Head of caudate nucleus (tissue), 42 donors: ENCODE measurements at regions not wholly inside any gene's neighbourhood (a gene's known extent, or its start where the extent isn't known, plus 50 kb on each side); places are given as distances from the start of the nearest gene placed in this dataset.
A peak's percentile ranks its signal among the peaks of the same experiment; 100 is the strongest.
"Not testable (repeated sequence)": the region's sequence is repeated elsewhere in the genome, so short reads cannot be mapped to it uniquely, and the experiment has no call there.

Experiments
- DNase-seq, 42 donors: peaks; one replicate each; pipeline versions ENCODE4 v3.0.0 to v3.0.0-alpha.2; 2020 to 2021; ENCODE audit warnings: mixed read lengths in 7 of 42
- intact Hi-C: fragments of 100-400 bp; cut with DNase I; formaldehyde crosslinking; loops from one replicate; pipeline ENCODE4 v1.15.0; 2022

DNA sequence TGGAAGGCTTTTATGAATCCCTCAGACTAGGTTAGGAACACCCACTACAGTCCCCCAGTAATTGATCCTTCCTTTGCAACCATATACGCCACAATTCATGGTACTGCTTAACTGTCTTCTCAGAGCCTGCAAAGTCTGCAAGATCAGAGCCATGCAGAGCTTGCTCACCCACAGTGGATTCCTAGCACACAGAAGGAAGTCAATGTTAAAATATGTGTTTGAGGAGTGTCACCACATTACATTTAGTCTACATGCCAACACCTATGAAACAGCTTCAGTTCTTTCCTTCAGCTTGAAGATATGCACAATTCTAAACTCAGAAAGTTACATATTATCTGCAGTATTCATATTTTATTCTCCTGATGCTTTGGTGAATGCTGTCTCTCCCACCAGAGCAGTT lies 138.5 kb downstream of the NDUFA12 start:
- intact Hi-C loops = no loop called here
- DNase-seq = no peak

DNA sequence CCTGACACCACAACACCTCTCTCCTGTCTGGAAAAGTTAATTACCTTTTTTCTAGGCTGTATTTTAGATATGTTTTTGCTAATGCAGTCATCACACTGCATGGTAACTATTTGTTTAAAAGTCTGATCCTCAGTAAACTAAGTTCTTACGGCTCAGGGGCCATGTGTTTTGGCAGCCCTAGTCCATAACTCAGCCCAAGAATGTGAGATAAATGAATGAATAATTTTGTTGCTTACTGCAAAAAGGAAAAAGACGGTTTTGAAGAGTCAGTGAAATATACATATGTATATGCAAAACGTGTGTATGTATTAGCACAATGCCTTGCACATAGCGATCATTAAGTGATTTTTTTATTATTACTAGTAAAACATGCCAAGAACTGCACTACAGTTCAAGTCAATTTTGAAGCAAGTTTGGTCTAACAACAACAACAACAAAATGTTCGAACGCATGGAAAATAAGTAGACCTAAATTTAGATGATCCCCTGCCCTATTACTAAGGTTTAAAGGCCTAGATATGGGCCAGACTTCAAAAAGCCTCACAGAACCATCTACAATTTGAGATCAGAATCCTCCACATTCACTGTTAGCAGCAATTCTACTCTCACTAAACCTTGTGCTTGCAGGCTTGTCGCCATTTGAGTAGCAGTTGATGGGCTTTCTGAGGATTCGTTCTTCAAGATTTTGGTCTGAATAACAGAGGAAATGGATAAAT lies 140.0 kb downstream of the NDUFA12 start:
- intact Hi-C loops = no loop called here
- no peak for DNase-seq

DNA sequence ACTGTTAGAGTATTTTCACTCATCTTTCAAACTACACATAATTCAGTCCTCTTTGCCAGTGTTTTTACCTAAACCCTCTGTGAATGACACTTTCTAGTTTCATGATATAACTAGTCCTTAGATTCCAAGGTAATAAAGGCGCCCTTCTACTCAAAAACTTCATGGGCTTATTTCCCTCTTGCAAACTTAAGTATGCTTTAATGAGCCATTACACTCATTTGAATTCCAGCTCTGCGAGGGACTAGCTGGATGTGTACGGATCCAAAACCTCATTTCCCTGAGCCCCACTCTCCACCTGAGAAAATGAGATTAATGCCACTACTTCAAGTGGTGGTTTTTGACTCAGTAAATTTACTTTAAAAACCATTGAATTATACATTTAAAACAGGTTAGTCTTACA lies 141.1 kb downstream of the NDUFA12 start:
- DNase-seq = no peak
- intact Hi-C loops = no loop called here

DNA sequence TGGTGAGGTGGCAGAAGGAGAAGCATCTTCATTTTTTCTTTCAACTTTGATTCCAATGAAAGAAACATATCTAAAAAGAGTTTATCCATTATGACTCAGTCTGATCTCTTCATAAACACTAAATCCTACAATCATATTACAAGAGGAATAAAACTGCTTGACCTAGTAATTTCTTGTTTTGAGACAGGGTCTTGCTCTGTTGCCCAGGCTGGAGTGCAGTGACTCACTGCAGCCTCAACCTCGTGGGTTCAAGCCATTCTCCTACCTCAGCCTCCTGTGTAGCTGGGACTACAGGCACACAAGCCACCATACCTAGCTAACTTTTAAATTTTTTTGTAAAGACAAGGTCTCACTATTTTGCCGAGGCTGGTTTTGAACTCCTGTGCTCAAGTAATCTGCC lies 147.2 kb downstream of the NDUFA12 start:
- DNase-seq = no peak
- intact Hi-C loops = no loop called here

DNA sequence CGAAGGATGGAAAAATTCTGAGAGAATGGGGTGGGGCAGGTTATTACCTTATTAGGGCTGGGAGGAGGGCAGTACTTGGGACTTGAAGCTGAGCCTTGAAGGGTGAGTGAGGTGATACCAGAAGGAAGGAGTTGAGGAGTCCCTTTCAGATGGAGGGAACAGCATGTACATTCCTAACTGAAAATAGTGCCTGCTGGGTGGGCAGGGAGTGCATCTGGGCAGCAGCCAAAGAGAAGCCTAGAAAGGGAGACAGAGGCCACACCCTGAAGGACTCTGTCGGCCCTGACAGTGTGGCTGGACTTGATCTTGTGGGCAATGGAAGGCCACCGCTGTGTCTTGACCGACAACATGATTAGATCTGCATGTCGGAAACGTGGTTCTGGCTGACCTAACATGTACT lies 147.6 kb downstream of the NDUFA12 start:
- intact Hi-C loops = no loop called here
- peak in 3 of 42 donors; percentile 9 to 49 (median 12) for DNase-seq

DNA sequence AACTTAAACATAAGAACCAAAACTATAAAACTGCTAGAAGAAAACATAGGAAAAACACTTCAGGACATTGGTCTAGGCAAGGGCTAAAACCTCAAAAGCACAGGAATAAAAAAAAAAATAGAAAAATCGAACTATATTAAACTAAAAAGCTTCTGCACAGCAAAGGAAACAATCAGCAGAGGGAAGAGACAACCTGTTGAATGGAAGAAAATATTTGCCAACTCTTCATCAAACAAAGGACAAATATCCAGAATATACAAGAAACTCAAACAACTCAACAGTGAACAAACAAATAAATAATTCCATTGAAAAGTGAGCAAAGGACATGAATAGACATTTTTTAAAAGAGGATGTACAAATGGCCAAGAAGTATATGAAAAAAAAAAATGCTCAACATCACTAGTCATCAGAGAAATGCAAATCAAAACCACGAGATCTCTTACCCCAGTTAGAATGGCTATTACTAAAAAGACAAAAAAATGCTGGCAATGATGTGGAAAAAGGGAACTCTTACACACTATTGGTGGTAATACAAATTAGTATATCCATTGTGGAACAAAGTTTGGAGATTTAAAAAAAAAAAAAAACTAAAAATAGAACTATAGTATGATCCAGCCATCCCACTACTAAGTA lies 152.0 kb downstream of the NDUFA12 start:
- intact Hi-C loops = no loop called here
- no peak for DNase-seq

DNA sequence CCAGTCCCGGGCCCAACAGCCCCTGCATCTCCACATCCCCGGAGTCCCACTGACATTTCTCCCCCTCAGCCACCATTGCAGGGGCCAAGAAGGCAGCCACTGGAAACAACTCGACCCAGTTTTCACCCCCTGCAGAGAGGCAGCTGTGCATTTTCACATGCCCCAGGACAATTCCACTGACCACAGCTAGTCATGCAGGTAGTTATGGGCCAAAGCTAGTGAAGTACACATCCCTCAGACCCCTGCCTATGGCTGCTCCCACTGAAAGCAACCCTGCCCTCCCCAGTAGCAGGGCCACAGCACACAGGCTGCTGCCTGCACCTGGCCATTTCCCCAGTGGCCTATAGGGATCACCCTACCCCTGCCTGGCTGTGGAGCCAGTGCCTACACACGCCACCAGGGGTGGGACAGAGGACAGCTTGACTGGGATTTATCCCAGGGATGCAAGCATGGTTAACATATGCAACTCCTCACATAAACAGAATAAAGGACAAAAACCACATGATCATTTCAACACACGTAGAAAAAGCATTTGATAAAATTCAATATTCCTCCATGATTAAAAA lies 154.0 kb downstream of the NDUFA12 start:
- DNase-seq = no peak
- intact Hi-C loops = no loop called here

DNA sequence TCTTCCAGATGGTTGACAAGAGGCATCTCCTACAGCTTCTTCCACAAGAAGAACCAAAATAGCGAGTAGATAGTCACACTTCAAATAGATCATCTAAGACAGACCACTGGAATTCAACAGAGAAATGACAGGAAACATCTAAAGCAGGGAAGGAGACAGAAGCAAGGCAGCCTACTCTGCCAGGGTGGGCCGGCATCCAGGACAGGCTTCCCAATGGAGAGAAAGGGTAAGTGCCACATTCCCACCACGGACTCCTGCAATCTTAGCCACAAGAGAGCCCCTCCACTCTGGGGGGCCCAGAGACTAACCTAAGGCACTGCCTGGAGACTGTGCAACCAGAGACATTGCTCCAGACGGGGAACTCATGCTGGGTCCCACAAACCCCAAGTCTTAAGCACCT lies 154.5 kb downstream of the NDUFA12 start:
- intact Hi-C loops = no loop called here
- no peak for DNase-seq

DNA sequence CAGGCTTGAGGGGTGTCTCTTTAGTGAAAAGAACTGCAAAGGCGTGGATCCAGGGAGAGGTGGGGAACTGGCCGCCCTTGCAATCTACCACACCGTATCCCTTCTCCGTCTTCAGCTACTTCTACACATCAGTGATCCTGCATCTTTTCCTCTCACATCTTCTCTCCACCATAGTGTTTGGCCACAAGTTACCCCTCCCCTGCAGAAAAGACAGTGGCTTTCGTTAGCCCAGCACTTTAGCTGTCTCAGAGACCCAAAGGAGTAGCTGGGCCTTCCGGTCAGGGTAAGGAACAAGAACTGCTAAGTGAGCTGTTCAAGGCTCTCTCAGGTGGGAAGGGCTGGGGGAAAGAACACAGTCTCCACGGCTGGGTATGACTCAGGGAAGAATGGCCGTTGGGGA lies 158.4 kb downstream of the NDUFA12 start:
- intact Hi-C loops = no loop called here
- DNase-seq = no peak

DNA sequence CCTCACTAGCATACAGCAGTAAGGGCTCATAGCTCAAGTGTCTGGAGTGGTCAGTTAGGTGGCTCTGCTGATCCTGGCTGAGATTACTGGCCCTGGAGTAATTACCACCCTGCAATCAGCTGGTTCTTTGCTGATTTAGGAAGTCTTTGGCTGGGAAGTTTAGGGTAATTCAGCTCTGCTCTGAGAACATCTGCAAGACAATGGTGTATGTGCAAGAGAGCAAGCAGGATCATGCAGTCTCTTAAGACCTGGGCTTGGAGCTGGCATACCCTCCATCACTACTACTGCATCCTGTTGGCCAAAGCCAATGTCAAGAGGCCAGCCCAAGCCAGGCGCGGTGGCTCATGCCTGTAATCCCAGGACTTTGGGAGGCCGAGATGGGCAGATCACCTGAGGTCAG lies 159.0 kb downstream of the NDUFA12 start:
- intact Hi-C loops = no loop called here
- DNase-seq = no peak

DNA sequence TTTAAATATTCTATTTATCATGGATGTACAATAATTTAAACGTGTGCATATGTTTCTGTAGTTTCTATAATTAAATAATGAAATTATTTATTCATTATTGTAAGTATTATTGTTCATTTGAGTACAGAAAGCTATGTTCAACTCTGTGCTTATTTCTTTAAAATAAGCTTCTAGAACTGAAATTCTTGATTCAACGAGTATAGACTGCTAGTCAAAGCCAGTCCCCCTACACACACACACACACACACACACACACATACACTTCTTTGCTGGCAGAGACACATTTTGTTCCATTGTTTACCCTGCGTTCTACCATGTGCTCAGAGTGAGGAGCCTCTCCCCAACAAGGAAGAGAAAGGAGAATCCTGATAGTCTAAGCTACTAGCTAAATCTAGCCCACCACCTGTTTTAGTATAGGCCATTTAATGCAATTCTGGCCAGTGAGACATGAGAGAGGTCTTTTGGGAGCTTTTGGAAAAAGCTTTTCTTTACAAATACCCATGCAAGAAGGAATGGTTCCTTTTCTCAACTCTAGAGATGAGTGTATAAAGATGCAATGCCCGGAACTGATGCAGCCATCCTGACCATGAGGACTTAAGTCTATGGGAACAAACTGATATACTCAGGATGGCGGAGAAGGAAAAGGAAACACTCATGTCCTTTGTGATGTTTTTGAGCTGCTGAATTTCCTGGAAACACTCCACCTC lies 161.4 kb downstream of the NDUFA12 start:
- intact Hi-C loops = no loop called here
- no peak for DNase-seq

DNA sequence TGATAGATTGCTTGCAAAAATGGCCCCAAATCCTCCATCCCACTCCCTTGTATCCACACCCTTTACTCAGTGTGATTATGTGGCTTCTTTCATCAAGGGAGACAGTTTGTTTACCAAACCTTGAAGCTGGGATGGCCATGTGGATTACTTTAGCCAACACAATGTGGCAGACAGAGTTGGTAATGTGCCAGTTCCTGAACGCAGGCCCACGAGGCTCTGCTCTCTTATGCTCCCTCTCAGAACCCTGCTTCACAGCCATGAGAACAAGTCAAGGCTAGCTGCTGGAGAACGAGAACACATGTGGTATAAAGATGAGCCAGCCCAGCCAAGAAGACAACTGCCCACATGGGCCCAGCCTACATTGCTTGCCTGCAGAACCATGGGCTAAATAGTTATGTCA lies 162.3 kb downstream of the NDUFA12 start:
- DNase-seq = no peak
- intact Hi-C loops = no loop called here

DNA sequence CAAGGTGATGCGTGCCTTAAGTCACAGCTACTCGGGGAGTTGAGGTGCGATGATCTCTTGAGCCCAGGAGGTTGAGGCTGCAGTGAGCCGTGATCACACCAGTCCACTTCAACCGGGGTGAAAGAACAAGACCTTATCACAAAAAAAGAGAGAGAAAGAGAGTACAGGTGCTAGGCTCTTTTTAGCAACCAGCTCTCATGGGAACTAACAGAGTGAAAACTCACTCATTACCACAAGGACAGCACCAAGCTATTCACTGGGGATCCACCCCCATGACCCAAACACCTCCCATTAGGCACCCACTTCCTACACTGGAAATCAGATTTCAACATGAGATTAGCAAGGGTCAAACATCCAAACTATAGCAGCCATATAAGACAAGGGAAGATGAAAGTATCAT lies 164.2 kb downstream of the NDUFA12 start:
- DNase-seq = no peak
- intact Hi-C loops = no loop called here

DNA sequence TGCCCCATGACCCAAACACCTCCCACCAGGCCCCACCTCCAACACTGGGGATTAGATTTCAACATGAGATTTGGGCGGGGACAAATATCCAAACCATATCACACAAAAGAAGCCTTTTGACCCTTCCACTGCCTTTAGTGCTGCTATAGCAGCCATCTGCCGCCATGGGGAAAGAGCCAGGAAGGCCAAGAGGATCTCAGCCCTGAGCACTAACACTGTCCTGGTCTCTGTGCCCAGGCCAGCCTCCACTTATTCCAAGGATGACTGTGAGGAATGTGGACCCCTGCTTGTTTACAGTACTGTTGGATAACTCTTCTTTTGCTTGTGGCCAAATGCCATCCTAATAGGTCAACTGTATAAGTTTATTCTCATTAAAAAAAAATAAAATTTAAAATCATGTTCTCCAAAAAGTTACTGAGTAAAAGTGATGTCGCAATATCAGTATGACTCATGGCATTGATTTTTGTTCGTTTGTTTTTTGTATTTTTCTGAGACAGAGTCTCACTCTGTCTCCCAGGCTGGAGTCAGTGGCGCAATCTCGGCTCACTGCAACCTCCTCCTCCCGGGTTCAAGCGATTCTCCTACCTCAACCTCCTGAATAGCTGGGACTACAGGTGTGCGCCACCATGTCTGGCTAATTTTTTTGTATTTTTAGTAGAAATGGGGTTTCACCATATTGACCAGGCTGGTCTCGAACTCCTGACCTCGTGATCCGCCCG lies 166.4 kb downstream of the NDUFA12 start:
- DNase-seq, intact Hi-C loops: not testable (repeated sequence)

DNA sequence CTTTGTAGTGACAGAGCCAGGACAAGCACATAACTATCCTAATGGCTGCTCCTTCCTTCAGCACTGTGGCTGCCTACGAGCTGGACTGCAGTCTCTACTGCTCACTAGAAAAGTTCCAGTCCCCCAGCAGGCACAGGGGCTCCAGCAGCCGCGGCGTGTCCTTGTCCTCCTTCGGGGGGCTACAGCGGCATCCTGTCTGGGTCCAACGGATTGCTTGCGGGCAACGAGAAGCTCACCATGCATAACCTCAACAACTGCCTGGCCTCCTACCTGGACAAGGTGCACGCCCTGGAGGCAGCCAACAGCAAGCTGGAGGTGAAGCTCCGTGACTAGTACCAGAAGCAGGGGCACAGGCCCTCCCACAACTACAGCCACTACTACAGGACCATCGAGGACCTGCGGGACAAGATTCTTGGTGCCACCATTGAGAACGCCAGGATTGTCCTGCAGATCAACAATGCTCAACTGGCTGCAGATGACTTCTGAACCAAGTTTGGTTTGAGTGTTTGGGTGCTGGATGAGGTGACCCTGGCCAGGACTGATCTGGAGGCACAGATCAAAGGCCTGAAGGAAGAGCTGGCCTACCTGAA lies 169.4 kb downstream of the NDUFA12 start:
- DNase-seq = no peak
- intact Hi-C loops = no loop called here

DNA sequence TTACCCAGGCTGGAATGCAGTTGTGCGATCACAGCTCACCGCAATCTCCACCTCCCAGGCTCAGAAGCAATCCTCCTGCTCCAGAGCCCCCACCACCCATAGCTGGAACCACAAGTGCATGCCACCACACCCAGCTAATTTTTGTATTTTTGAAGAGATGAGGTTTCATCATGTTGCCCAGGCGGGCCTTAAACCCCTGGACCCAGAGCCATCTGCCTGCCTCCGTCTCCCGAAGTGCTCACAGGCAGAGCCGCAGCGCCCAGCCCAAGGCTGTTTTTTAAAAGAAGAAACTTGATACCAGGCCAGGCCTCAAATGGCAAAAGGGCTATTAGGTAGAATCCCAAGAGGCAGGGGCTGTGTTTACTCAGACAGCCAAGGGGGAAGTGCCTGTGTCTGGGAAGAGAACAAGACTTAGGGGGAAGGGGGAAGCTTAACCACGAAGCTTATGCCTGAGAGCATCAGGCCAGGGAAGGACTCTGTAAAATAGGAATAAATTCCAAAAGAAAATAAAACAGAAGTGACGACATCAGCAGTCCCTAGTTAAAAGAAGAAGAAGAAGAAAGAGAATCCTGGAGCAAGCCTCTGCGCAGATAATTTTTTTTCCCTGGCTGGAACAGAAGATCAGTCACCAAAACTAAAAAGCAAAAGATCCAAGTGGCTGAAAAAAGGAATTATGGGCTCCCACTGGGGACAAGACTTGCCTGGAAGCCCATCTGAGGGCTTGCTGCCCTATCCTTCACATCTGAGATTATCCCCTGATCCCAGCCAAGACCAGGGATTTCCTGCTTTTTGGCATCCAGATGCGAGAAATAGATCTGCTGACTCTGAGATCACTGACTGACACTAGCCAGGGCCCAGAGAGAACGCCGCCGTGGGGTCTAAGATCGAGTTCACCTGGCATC lies 170.5 kb downstream of the NDUFA12 start:
- peak in 3 of 42 donors; percentile 23 to 44 (median 30) for DNase-seq
- intact Hi-C loops = no loop called here

DNA sequence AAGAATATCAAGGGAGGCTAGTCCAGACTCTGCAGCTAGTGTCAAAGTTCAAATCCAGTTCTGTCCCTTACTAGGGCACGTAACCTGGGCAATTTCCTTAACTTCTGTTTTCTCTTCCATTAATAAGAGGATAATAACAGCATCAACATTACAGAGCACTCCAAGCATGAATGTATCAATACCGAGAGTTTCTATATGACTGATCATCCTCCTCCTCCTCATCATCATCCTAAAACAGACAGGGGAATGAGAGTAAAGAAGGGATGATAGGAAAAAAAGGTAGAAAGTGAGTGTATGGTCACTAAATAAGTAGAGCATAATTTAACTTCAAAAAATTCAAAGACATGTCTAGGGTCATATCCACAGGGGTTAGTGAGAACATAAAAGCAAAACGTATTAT lies 171.4 kb downstream of the NDUFA12 start:
- intact Hi-C loops = no loop called here
- DNase-seq = no peak

DNA sequence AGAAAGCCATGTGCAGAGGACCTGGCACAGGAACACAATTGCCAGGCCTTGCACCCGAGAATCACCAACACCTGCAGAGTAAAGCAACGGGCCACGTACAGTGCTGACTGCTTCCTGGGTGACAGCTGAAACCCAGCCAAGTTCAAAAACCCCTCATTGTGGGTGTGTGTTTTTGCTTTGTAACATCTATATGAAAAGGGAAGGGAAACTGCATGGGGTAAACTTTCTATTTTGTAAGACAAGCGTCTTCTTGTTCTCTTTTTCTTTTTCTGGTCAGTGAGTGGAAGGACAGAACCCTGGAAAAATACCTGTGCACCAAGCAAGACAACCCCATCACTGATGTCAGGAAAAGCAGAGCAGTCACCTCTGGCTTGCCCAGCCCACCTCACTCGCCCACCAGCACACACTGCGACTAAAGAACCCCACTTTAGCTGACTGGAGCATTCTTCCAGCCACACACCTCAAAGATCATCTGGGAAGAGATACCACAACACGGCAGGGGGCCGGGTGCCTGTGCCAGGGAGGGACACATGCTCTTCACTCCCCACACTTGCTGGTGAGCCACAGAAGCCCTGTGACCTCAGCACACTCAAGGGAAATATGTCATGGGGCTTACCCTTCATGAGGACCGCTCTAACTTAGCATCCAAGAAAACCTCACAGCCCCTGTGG lies 172.3 kb downstream of the NDUFA12 start:
- DNase-seq = peak in 7 of 42 donors; percentile 13 to 50 (median 25)
- intact Hi-C loops = no loop called here
